HepG2 (cell line): ENCODE measurements at regions not wholly inside any gene's neighbourhood (a gene's known extent, or its start where the extent isn't known, plus 50 kb on each side); places are given as distances from the start of the nearest gene placed in this dataset.

Experiments used
- ISL2 ChIP-seq: sonication (generic); formaldehyde crosslinking; IDR thresholded peaks from 2 replicates; pipeline ENCODE4 v1.5.0; 2020; ENCODE audit warnings: missing genetic modification reagents
- MAX ChIP-seq: IDR thresholded peaks from 2 replicates; pipeline ENCODE4 v1.6.1; 2012; ENCODE audit warnings: inconsistent platforms
- NR2F6 ChIP-seq, 2 experiments: IDR thresholded peaks; 2 replicates each; pipeline ENCODE4 v1.6.1; 2016; ENCODE audit warnings: antibody characterized with exemption in 1 of 2, mild to moderate bottlenecking in 1 of 2
- TFE3 ChIP-seq: IDR thresholded peaks from 2 replicates; pipeline ENCODE4 v1.6.1; 2016
- XRCC5 ChIP-seq: fragments of 200-400 bp; formaldehyde crosslinking; optimal IDR thresholded peaks from 2 replicates; pipeline ENCODE3; 2017; ENCODE audit warnings: mild to moderate bottlenecking, low read length
- ZMYM4 ChIP-seq: sonication (generic); formaldehyde crosslinking; IDR thresholded peaks from 2 replicates; pipeline ENCODE4 v1.8.1; 2023; ENCODE audit warnings: mild to moderate bottlenecking, missing genetic modification reagents
- ZNF512B ChIP-seq: sonication (generic); formaldehyde crosslinking; IDR thresholded peaks from 2 replicates; pipeline ENCODE4 v1.5.1; 2020; ENCODE audit warnings: missing genetic modification reagents, mild to moderate bottlenecking, borderline replicate concordance
- ZNF567 ChIP-seq: sonication (generic); formaldehyde crosslinking; IDR thresholded peaks from 2 replicates; pipeline ENCODE4 v1.8.1; 2023; ENCODE audit warnings: mild to moderate bottlenecking, missing genetic modification reagents, borderline replicate concordance
- TF ChIP-seq, protein P1 (sequence below): IDR thresholded peaks from 2 replicates; pipeline ENCODE4 v1.6.1; 2016; ENCODE audit warnings: low read depth

DNA sequence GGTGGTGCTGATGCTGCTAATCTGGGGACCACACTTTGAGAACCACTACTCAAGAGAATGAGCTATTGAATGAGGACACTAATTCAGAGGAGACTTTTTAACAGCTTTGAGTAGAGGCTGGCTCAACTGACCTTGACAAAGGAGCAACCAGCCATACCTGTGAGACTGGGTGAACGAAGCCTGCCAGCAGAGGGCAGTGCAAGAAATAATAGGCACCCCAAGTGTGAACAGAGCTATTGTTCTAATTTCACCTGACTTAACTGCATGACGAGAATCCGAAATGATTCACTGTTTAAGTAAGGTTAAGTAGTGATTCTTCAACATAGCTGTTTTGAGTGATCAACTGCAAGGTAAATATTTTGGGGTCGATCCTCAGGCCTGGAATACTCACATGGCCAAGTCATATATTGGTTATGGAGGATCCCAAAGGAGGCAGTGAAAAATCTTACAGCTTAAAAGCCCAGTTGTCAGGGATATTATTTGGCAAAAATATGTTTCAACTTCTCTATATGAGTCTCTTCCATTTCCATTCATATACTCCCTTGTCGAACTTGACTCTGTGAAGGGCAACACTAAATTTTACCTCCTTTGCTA is 550.5 kb upstream of the MARCKS start (continued):
- TF ChIP-seq ZNF512B (CRISPR knock-in tag) (peak; percentile 66; the same call in 1 of the 2 replicates), MAX (no peak), XRCC5 (peak; percentile 82), ZMYM4 (CRISPR knock-in tag) (peak; percentile 73), ZNF567 (CRISPR knock-in tag) (no peak), NR2F6 (IDR thresholded peaks at IDR 0.05) (no peak), NR2F6 (CRISPR knock-in tag; IDR thresholded peaks at IDR 0.05) (0 out of 2 replicates have a peak, but pooled peaks have one; percentile 9), ISL2 (CRISPR knock-in tag) (0 out of 2 replicates have a peak, but pooled peaks have one; percentile 30), TFE3 (CRISPR knock-in tag) (peak; percentile 38; the same call in 1 of the 2 replicates)
- TF ChIP-seq, protein P1, sequence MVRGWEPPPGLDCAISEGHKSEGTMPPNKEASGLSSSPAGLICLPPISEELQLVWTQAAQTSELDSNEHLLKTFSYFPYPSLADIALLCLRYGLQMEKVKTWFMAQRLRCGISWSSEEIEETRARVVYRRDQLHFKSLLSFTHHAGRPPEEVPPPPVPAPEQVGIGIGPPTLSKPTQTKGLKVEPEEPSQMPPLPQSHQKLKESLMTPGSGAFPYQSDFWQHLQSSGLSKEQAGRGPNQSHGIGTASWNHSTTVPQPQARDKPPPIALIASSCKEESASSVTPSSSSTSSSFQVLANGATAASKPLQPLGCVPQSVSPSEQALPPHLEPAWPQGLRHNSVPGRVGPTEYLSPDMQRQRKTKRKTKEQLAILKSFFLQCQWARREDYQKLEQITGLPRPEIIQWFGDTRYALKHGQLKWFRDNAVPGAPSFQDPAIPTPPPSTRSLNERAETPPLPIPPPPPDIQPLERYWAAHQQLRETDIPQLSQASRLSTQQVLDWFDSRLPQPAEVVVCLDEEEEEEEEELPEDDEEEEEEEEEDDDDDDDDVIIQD = peak; percentile 62; the same call in 1 of the 2 replicates
